ENCODE measurements at regions not wholly inside any gene's neighbourhood (a gene's known extent, or its start where the extent isn't known, plus 50 kb on each side); places are given as distances from the start of the nearest gene placed in this dataset.

- no peak for TF ChIP-seq CTCF (conservative IDR thresholded peaks at IDR 0.05; ENCODE audit: low read length)
- TF ChIP-seq EZH2phosphoT487 (IDR thresholded peaks at IDR 0.05; ENCODE audit: borderline replicate concordance), result no peak
Measured at GRCh38 chr21:35212393-35213127, 163.5 kb upstream of the RUNX1 start.
